ENCODE measurements at regions not wholly inside any gene's neighbourhood (a gene's known extent, or its start where the extent isn't known, plus 50 kb on each side); places are given as distances from the start of the nearest gene placed in this dataset.

DNA sequence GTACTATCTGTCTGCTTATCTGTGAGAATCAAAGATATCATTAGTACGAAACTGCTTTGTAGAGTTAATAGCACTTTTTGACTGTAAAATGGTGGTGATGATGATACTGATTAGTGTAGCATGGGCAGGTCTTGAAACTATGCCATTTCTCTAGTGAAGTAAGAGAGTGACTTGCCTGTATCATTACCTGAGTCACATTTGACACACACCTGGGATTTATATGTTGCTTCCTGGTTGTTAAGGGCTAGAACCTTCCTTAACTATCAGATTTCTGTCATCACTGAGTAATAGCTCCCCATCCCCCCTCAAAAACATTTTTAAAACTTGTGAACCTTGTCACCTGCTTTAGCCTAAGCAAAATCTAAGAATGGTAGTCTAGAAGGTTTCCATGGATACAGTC, 135.6 kb upstream of the RORB start:
- TF ChIP-seq POLR2A (IDR thresholded peaks at IDR 0.05): no peak
- TF ChIP-seq, protein P1, sequence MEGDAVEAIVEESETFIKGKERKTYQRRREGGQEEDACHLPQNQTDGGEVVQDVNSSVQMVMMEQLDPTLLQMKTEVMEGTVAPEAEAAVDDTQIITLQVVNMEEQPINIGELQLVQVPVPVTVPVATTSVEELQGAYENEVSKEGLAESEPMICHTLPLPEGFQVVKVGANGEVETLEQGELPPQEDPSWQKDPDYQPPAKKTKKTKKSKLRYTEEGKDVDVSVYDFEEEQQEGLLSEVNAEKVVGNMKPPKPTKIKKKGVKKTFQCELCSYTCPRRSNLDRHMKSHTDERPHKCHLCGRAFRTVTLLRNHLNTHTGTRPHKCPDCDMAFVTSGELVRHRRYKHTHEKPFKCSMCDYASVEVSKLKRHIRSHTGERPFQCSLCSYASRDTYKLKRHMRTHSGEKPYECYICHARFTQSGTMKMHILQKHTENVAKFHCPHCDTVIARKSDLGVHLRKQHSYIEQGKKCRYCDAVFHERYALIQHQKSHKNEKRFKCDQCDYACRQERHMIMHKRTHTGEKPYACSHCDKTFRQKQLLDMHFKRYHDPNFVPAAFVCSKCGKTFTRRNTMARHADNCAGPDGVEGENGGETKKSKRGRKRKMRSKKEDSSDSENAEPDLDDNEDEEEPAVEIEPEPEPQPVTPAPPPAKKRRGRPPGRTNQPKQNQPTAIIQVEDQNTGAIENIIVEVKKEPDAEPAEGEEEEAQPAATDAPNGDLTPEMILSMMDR (IDR thresholded peaks at IDR 0.05): no peak
- ATAC-seq (no peak), DNase-seq (no peak)
- H3K9me3 ChIP-seq: no peaks in the 10 kb centered on the region
- 57 to 67% methylated on average over 1 of the region's 1 CpG for WGBS, 2 donors
- no peak overlapping the region for H3K27ac ChIP-seq
- intact Hi-C loops (cut with DNase I): no loop called here
- H3K36me3 ChIP-seq (replicated peaks in 1 of 2; ENCODE audit: insufficient read depth in 1 of 2, low read depth in 2 of 2): no peaks in the 10 kb centered on the region
- H3K4me3 ChIP-seq: no peak overlapping the region
- H3K27me3 ChIP-seq: no peaks in the 10 kb centered on the region
- H3K4me1 ChIP-seq: no peaks in the 10 kb centered on the region

DNA sequence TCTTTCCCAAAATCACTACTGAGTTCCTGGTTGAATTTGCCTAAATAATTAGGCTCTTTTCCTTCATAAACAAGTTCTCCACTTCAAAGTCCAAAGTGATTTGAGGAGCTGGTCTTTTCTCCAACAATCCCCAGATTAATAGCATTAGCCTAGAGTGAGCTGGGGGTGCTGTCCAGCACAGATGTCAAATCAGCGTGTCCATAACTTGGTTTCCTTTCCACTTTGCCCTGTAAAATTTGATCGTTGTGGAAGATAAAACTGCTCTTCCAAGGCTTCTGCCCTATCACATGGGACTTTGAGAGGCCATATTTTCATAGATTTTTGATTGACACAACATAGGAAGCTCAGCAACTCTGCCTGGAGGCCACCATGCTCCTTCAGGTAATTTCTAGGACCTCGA, 134.7 kb upstream of the RORB start:
- H3K36me3 ChIP-seq (replicated peaks in 1 of 2; ENCODE audit: insufficient read depth in 1 of 2, low read depth in 2 of 2): no peaks in the 10 kb centered on the region
- no peaks in the 10 kb centered on the region for H3K4me1 ChIP-seq
- no peak for ATAC-seq
- H3K4me3 ChIP-seq: no peak overlapping the region
- TF ChIP-seq POLR2A (IDR thresholded peaks at IDR 0.05): no peak
- TF ChIP-seq, protein P1 (IDR thresholded peaks at IDR 0.05): no peak
- intact Hi-C loops (cut with DNase I): no loop called here
- no peak overlapping the region for H3K27ac ChIP-seq
- no peaks in the 10 kb centered on the region for H3K27me3 ChIP-seq
- H3K9me3 ChIP-seq: no peaks in the 10 kb centered on the region
- no peak for DNase-seq
- 55 to 59% methylated on average over 3 of the region's 3 CpGs for WGBS, 2 donors

DNA sequence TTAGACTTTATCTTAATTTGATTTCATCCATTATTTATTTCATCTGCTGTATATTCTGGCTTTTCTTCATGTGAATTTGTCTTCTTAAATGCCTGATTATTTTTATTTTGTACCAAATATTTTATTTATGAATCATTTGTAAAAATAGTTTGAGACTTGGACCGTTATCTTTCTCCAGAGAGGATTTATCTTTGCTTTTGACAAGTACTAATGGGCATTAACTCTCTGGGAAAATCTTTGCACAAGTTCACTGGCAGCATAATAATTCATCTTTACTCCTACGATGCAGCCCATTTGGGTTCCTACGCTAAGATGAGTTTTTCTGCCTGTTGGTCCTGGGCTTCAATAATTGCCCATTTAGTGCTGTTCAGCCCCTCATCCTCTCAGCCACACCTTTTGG, 131.0 kb upstream of the RORB start:
- H3K36me3 ChIP-seq (replicated peaks in 1 of 2; ENCODE audit: insufficient read depth in 1 of 2, low read depth in 2 of 2): no peaks in the 10 kb centered on the region
- H3K27me3 ChIP-seq: no peaks in the 10 kb centered on the region
- no peaks in the 10 kb centered on the region for H3K9me3 ChIP-seq
- no peak overlapping the region for H3K27ac ChIP-seq
- H3K4me3 ChIP-seq: no peak overlapping the region
- TF ChIP-seq, protein P1 (IDR thresholded peaks at IDR 0.05): no peak
- no peak for TF ChIP-seq POLR2A (IDR thresholded peaks at IDR 0.05)
- intact Hi-C loops (cut with DNase I): no loop called here
- no peaks in the 10 kb centered on the region for H3K4me1 ChIP-seq
- ATAC-seq: no peak
- DNase-seq: no peak
- 37 to 43% methylated on average over 3 of the region's 3 CpGs for WGBS, 2 donors

DNA sequence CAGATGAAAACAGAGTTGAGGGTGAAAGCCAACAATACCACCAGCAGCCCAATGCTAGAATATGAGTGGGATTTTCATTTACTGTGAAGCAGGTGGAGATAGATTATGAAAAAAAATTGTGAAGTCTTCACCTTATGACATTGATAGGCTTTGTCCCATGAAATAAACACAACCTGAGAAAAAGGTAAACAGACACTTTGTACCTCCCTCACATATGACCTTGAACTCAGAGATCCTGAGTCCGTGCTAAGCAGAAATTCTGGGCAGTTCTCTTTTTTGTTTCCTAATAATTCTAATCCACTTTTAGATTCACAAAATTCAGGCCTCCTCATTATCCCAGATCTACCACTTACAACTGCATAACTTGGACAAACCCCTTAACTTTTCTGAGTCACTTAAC, 127.3 kb upstream of the RORB start:
- Histone ChIP-seq H3K4me3 (no peak overlapping the region), H3K27ac (no peak overlapping the region), H3K36me3 (replicated peaks in 1 of 2; ENCODE audit: insufficient read depth in 1 of 2, low read depth in 2 of 2) (no peaks in the 10 kb centered on the region), H3K9me3 (no peaks in the 10 kb centered on the region), H3K4me1 (no peaks in the 10 kb centered on the region), H3K27me3 (no peaks in the 10 kb centered on the region)
- no peak for ATAC-seq
- TF ChIP-seq, protein P1 (IDR thresholded peaks at IDR 0.05): no peak
- no peak for TF ChIP-seq POLR2A (IDR thresholded peaks at IDR 0.05)
- intact Hi-C loops (cut with DNase I): no loop called here
- DNase-seq: no peak
- 26 to 42% methylated on average over 1 of the region's 1 CpG for WGBS, 2 donors

- H3K27ac ChIP-seq: no peak overlapping the region
- TF ChIP-seq, protein P1 (IDR thresholded peaks at IDR 0.05): no peak
- no peak for TF ChIP-seq POLR2A (IDR thresholded peaks at IDR 0.05)
- H3K4me3 ChIP-seq: no peak overlapping the region
- H3K36me3 ChIP-seq (replicated peaks in 1 of 2; ENCODE audit: insufficient read depth in 1 of 2, low read depth in 2 of 2): no peaks in the 10 kb centered on the region
- ATAC-seq (no peak), DNase-seq (no peak)
- no peaks in the 10 kb centered on the region for H3K4me1 ChIP-seq
- intact Hi-C loops (cut with DNase I): no loop called here
- no peaks in the 10 kb centered on the region for H3K9me3 ChIP-seq
- H3K27me3 ChIP-seq: no peaks in the 10 kb centered on the region
Observed at GRCh38 chr9:74373348-74373747, 123.8 kb upstream of the RORB start.

Measured in body of pancreas (tissue), 4 donors.